ENCODE measurements at regions not wholly inside any gene's neighbourhood (a gene's known extent, or its start where the extent isn't known, plus 50 kb on each side); places are given as distances from the start of the nearest gene placed in this dataset.

DNA sequence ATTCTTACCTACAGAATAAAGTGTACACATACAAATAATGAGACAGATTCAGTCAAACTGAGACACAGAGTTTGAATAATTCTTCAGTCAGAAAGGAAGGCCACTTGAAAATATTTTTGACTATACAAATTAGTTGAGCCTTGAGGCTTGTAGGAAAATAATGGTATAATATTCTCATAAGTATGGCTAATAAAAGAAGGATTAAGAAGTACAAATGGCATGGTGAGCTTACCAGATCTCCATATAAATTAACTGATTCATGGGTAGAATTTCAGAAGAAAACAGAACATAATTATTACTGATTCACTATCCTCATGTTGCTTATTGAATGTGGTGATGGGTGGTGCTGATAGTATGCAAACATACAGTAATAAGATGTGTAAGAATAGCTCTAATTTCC is 401.1 kb downstream of the PCDH18 start:
- no peaks in the 10 kb centered on the region for H3K4me1 ChIP-seq (ENCODE audit: insufficient read depth, low read length)
- ChIA-PET POLR2A (ENCODE audit: unreplicated experiment) (no interaction called here), CTCF (no interaction called here)
- no peaks in the 10 kb centered on the region for H3F3A ChIP-seq (ENCODE audit: low read length, unreplicated experiment)
- no peak overlapping the region for H2AFZ ChIP-seq (ENCODE audit: low read length)
- no peak for DNase-seq
- no peaks in the 10 kb centered on the region for H4K20me1 ChIP-seq (ENCODE audit: low read length)
- H3K9ac ChIP-seq (ENCODE audit: low read length): no peak overlapping the region
- BruUV-seq (replicated peaks): no TSS peak
- TF ChIP-seq EZH2 (IDR thresholded peaks at IDR 0.05; ENCODE audit: low read length, unreplicated experiment) (no peak), CTCF (conservative IDR thresholded peaks at IDR 0.05; ENCODE audit: low read depth, low read length) (no peak), EZH2phosphoT487 (IDR thresholded peaks at IDR 0.05; ENCODE audit: borderline replicate concordance, low read length) (no peak)
- H3K9me2 ChIP-seq (replicated peaks; ENCODE audit: low read length): no peaks in the 10 kb centered on the region
- no peaks in the 10 kb centered on the region for H3K36me3 ChIP-seq (ENCODE audit: low read depth, low read length)
- no peaks in the 10 kb centered on the region for H3K27me3 ChIP-seq (ENCODE audit: low read length)
- intact Hi-C loops (cut with micrococcal nuclease): no loop called here
- no peak overlapping the region for H3K4me2 ChIP-seq (ENCODE audit: low read length)
- H3K9me3 ChIP-seq (ENCODE audit: low read length): no peaks in the 10 kb centered on the region
- H3K27ac ChIP-seq (ENCODE audit: low read length): no peak overlapping the region
- no peak for ATAC-seq
- H3K4me3 ChIP-seq (ENCODE audit: low read length): no peak overlapping the region
- no peaks in the 10 kb centered on the region for H3K79me2 ChIP-seq (ENCODE audit: low read length)

DNA sequence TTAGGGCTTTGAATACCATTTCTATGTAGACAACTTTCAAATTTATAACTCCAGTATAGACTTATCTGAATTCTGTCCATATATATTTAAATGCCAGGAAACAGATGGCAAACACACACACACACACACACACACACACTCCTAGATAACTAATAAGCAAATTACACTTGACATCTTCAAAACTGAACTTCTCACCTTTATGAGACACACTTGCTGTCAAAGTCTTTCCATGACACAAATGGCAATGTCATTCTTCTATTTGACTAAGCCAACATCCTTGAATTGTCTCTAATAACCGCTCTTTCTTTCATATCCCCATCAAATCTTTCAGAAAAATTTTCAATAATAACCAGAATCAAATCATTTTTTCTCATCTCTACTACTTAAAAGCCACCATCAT is 402.4 kb downstream of the PCDH18 start:
- H4K20me1 ChIP-seq (ENCODE audit: low read length): no peaks in the 10 kb centered on the region
- no peak overlapping the region for H3K9ac ChIP-seq (ENCODE audit: low read length)
- CTCF ChIA-PET: no interaction called here
- DNase-seq (no peak), ATAC-seq (no peak)
- no peak overlapping the region for H2AFZ ChIP-seq (ENCODE audit: low read length)
- H3K36me3 ChIP-seq (ENCODE audit: low read depth, low read length): no peaks in the 10 kb centered on the region
- 0 out of 2 replicates have a peak, but pooled peaks cover 4% of the 10 kb centered on the region for H3K4me1 ChIP-seq (ENCODE audit: insufficient read depth, low read length)
- TF ChIP-seq EZH2 (IDR thresholded peaks at IDR 0.05; ENCODE audit: low read length, unreplicated experiment) (no peak), EZH2phosphoT487 (IDR thresholded peaks at IDR 0.05; ENCODE audit: borderline replicate concordance, low read length) (no peak), CTCF (conservative IDR thresholded peaks at IDR 0.05; ENCODE audit: low read depth, low read length) (no peak)
- H3K27ac ChIP-seq (ENCODE audit: low read length): no peak overlapping the region
- H3K9me3 ChIP-seq (ENCODE audit: low read length): no peaks in the 10 kb centered on the region
- no TSS peak for BruUV-seq (replicated peaks)
- H3K4me3 ChIP-seq (ENCODE audit: low read length): no peak overlapping the region
- no peaks in the 10 kb centered on the region for H3K9me2 ChIP-seq (replicated peaks; ENCODE audit: low read length)
- no peaks in the 10 kb centered on the region for H3F3A ChIP-seq (ENCODE audit: low read length, unreplicated experiment)
- H3K27me3 ChIP-seq (ENCODE audit: low read length): no peaks in the 10 kb centered on the region
- POLR2A ChIA-PET (ENCODE audit: unreplicated experiment): no interaction called here
- no peak overlapping the region for H3K4me2 ChIP-seq (ENCODE audit: low read length)
- intact Hi-C loops (cut with micrococcal nuclease): loop anchor here (10.0 kb wide), 1 partner anchor 405 kb away; the partner anchor contains the start of gene PCDH18
- no peaks in the 10 kb centered on the region for H3K79me2 ChIP-seq (ENCODE audit: low read length)

DNA sequence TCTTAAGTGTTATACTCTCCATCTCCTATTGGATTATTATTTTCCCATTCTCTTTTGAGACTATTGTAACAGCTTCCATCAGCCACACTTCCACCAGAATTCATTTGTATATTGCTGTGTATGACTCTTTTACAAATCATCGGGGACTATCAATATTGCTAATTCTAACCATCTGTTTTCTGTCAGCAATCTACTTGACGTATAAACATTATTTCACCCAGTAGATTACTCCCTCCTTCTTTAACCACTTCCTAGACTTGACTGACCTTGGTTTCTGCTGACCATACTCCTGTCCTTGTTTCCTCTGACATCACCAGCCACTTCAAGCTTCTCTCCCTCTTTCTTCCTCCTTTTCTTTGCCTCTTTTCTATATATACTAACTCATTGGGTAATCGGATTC is 402.9 kb downstream of the PCDH18 start:
- no peaks in the 10 kb centered on the region for H3K27me3 ChIP-seq (ENCODE audit: low read length)
- no peaks in the 10 kb centered on the region for H3K9me3 ChIP-seq (ENCODE audit: low read length)
- H3K9me2 ChIP-seq (replicated peaks; ENCODE audit: low read length): no peaks in the 10 kb centered on the region
- no peak overlapping the region for H3K4me3 ChIP-seq (ENCODE audit: low read length)
- no TSS peak for BruUV-seq (replicated peaks)
- ChIA-PET POLR2A (ENCODE audit: unreplicated experiment) (no interaction called here), CTCF (no interaction called here)
- intact Hi-C loops (cut with micrococcal nuclease): loop anchor here (10.0 kb wide), 1 partner anchor 405 kb away; the partner anchor contains the start of gene PCDH18
- ATAC-seq (no peak), DNase-seq (no peak)
- H3F3A ChIP-seq (ENCODE audit: low read length, unreplicated experiment): no peaks in the 10 kb centered on the region
- TF ChIP-seq EZH2 (IDR thresholded peaks at IDR 0.05; ENCODE audit: low read length, unreplicated experiment) (no peak), EZH2phosphoT487 (IDR thresholded peaks at IDR 0.05; ENCODE audit: borderline replicate concordance, low read length) (no peak), CTCF (conservative IDR thresholded peaks at IDR 0.05; ENCODE audit: low read depth, low read length) (no peak)
- H3K79me2 ChIP-seq (ENCODE audit: low read length): no peaks in the 10 kb centered on the region
- H3K4me1 ChIP-seq (ENCODE audit: insufficient read depth, low read length): 0 out of 2 replicates have a peak, but pooled peaks cover 4% of the 10 kb centered on the region
- no peak overlapping the region for H3K9ac ChIP-seq (ENCODE audit: low read length)
- no peaks in the 10 kb centered on the region for H4K20me1 ChIP-seq (ENCODE audit: low read length)
- no peak overlapping the region for H3K27ac ChIP-seq (ENCODE audit: low read length)
- no peak overlapping the region for H2AFZ ChIP-seq (ENCODE audit: low read length)
- H3K4me2 ChIP-seq (ENCODE audit: low read length): no peak overlapping the region
- no peaks in the 10 kb centered on the region for H3K36me3 ChIP-seq (ENCODE audit: low read depth, low read length)
